ENCODE measurements at regions not wholly inside any gene's neighbourhood (a gene's known extent, or its start where the extent isn't known, plus 50 kb on each side); places are given as distances from the start of the nearest gene placed in this dataset.
"Not testable (repeated sequence)": the region's sequence is repeated elsewhere in the genome, so short reads cannot be mapped to it uniquely, and the experiment has no call there.

DNA sequence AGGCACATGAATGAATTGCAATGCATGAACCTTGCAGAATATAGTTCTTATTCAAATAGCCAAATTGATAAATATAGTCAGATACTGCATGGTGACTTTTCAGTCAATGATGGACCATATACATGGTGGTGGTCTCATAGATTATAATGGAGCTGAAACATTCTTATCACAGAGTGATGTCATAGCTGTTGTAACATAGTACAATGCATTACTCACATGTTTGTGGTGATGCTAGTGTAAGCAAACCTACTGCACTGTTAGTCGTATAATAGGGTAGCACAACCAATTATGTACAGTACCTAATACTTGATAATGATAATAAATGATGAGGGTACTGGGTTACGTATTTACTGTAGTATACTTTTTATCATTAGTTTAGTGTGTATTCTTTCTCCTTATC lies 280.3 kb downstream of the BCAT1 start:
- DNase-seq = no peak

GRCh38 chr12:24664161-24664880 lies 284.6 kb downstream of the BCAT1 start:
- DNase-seq = no peak

DNA sequence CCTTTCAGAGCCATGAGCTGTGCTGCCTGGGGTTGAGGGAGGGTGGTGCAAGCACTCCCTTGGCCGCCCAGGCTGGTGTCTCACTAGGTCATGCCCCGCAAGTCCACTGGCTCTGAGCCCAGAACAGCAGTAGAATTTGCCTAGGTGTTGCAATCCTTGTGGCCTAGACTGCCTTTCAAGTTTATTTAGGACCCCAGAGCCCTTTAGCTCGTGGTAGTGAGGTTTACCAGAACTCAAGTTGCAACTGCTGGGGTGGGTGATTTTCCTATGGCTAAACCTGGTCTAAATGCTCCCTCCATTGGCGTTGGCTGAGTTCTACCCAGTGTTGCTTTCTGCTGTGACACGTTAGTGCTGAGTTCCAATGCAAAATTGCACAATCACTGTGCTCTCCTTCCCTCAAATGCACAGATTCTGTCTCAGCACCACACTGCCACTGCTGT lies 287.2 kb downstream of the BCAT1 start:
- DNase-seq = no peak

GRCh38 chr12:24659016-24659415 lies 289.9 kb downstream of the BCAT1 start:
- DNase-seq = no peak

DNA sequence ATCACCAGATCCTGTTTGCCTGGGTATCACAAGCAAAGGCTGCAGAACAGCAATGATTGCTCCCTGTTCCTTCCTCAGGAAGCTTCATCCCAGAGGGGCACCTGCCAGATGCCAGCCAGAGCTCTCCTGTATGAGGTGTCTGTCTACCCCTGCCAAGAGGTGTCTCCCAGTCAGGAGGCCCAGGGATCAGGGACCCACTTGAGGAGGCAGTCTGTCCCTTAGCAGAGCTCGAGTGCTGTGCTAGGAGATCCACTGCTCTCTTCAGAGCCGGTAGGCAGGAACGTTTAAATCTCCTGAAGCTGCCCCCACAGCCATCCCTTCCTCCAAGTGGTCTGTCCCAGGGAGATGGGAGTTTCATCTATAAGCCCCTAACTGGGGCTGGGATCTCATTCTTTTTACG lies 294.6 kb downstream of the BCAT1 start:
- not testable (repeated sequence) for DNase-seq

GRCh38 chr12:24649634-24650033 lies 299.3 kb downstream of the BCAT1 start:
- no peak for DNase-seq

DNA sequence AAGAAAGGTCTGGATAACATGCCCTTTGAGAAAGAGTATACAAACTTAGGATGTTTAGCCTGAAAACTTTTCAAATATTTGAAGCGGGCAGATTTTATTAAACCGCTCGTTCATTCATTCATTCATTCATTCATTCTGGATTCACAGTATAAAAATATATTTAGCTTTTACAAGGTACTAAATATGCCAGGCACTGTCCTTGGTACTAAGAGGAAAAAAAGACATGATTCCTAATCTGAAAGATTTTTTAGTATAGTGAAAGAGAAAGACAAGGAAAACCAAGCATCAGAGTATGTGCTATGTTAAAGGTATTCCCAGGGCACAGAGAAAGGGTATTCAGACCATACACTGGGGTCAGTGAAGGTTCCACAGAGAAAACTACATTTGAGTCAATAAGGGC lies 299.7 kb downstream of the BCAT1 start:
- DNase-seq = no peak

DNA sequence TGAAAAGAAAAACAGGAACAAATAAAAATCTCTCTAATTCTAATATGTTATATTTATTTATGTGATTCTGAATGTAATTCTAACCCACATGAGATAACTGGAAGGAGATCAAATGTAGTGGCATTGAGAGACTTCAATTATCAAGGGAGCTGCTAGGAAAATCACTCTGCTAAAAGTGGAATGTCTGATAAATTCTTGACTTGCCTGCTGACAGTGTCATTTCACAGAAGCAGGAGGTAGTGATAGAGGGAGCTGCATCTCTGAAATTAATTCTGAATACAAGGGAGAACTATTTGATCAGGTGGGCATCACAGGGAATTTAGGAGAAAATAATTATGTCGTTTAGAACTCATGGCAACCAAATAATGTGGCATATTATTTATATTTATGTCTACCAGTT lies 303.6 kb downstream of the BCAT1 start:
- DNase-seq = no peak

GRCh38 chr12:24643120-24644119 lies 305.5 kb downstream of the BCAT1 start:
- no peak for DNase-seq

GRCh38 chr12:24639641-24640040 lies 309.3 kb downstream of the BCAT1 start:
- DNase-seq = no peak

DNA sequence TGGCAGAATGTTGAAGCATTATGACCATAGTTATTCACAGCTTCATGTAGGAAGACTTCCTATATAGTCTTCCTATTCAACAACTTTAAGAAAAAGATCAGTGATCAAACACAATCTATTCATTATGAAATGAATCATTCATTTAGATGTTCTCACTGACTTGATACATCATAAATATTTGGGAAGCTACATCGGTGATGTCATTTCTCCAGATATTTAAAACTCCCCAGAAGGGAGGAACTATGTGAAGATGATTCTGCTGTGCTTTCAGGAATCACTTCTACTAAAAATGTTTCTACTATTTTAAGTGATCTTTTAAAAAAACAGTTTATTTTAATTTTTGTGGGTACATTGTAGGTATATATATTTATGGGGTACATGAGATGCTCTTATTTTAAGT lies 316.4 kb downstream of the BCAT1 start:
- no peak for DNase-seq

DNA sequence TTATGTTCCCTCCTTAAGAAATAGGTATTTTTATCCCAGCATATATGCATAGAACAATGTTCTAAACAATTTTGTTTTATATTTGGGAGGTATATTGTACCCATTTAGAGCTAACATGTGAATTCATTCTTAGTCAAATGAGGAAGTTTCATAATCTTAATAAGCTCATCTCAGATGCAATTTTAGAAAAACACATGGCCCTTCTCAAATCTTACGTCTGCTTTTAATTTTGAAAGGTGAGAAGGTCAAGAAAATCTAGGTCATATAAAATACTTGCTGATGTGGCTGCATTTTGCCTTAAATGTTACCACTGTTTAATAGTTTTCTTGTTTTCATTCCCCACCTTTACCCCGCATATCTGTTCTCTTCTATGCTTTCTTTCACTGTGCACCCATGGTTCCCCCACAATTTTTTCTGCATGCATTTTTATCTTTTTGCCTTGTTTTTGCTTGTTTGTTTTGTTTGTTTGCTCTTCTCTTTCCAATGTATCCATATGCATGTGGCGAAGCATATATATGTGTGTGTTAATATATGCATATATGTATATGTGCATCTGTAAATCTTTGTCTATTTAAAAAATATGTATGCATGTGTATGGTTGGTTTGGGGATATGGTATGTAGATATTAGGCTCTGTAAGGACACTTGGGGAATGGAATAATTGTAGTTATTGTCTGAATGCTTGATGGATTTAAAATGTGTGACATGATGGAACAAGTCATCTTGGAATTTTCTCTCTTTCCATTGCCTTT lies 317.1 kb downstream of the BCAT1 start:
- DNase-seq = no peak

DNA sequence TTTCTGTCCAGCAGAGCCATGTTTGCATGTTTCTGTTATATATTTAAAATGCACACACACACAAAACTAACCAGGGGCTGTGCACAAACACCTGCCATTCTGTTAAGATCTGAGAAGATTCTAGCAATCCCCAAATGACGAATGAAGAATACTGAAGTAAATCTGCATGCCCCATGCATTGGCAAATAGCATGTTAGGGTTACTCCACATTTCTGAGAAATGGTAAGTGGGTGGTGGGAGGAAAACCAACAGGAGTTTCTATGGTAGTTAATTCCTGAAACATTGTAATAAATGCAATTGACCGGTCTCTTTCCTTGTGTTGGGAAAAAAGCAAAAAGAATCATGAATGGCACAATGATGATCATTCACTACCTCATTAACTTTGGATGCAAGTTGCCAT lies 318.0 kb downstream of the BCAT1 start:
- no peak for DNase-seq

DNA sequence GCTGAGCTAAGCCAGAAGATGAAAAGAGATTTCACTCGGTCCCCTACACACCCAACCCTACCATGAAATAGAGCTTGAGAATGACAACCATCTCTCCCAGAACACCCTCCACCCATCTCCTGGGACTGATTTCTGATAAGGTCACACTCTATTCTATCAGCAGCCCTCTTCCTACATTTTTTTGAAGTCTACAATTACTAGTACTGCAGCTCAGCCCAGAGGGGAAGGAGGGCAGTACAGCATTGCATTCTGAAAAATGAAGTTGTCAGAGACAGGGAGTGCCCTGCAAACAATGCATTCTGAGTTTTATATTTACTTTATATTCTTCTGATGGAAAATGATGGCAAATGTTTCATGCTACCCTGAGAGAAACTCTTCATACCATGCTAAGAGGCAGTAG lies 318.5 kb downstream of the BCAT1 start:
- DNase-seq = no peak

DNA sequence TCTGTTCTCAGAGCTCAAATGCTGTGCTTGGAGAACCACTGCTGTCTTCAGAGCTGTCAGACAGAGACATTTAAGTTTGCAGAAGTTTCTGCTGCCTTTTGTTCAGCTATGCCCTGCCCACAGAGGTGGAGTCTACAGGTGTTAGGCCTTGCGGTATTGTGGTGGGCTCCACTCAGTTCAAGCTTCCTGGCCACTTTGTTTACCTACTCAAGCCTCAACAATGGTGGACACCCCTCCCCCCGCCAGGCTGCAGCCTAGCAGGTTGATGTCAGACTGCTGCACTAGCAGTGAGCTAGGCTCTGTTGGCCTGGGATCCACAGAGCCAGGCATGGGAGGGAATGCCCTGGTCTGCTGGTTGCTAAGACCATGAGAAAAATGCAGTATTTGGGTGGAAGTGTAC lies 323.8 kb downstream of the BCAT1 start:
- no peak for DNase-seq

DNA sequence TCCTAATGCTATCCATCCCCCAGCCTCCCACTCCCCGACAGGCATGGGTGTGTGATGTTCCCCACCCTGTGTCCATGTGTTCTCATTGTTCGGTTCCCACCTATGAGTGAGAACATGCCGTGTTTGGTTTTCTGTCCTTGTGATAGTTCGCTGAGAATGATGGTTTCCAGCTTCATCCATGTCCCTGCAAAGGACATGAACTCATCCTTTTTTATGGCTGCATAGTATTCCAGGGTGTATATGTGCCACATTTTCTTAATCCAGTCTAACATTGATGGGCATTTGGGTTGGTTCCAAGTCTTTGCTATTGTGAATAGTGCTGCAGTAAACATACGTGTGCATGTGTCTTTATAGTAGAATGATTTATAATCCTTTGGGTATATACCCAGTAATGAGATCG lies 328.9 kb downstream of the BCAT1 start:
- not testable (repeated sequence) for DNase-seq

DNA sequence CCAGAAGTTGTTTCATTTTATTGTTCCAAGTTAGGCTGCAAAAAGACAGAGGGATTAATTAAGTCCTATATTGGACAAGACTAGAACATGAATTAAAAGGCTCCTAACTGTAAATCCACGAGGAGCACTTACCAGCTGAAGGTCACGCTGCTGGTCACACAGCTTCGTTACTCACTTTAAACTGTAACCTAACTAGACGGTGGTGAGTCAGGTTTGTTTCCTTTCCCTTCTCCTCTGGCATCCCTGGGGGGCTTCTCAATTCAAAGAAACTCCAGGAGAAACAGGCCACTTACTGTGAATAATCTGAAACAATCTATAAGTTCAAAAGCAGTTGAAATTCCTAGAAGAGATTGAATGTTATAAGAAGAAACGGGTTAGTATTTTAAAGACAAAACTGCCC lies 331.4 kb downstream of the BCAT1 start:
- no peak for DNase-seq

DNA sequence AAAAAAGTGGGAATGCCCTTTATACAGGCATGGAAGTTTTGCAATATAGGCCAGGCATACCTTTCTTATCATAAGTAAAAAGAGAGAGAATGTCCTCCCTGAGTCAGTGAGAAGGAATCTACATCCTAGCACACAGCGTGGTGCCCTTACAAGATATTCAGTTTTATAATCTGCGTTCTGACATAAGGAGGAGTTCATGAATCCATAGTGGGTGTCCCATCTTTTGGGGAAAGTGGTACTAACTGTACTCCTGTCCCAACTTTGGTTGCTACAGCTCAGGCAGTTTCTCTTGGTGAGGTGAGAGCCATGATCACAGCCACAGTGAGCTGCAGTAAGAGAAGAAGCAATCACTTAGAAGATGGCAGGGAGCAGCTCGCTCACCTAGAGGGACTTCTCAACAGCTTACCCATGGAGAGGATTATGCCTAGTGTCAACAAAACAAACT lies 332.9 kb downstream of the BCAT1 start:
- DNase-seq = no peak

DNA sequence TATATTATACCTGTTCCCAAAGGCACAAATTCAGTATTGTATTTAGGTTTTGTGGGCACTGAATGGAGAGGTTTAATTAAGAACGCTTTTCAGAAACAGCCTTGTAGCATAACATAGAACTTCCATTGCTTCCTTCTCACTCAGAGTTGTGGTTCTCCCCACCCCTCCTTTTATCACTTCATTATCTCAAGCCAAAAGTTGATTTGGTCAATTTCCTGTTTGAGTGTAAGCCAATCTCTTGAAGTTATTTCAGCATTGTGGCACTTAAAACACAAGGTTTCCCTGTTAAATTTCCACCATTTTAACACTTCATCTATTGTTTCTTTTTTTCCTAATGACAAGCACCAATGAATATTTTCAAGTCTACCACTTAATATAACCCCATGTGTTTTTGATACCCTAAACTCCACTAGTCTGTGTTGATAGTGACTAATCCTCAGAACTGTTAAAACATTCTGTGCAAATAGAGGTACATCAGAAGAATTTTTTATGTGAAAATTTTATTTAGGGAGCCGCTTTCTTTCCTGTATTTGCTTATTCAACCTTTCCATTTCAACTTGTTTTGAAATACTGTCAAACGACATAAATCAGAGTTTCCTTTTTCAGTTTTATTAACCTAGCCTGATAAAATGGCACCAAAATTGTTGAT lies 340.1 kb downstream of the BCAT1 start:
- DNase-seq = no peak

DNA sequence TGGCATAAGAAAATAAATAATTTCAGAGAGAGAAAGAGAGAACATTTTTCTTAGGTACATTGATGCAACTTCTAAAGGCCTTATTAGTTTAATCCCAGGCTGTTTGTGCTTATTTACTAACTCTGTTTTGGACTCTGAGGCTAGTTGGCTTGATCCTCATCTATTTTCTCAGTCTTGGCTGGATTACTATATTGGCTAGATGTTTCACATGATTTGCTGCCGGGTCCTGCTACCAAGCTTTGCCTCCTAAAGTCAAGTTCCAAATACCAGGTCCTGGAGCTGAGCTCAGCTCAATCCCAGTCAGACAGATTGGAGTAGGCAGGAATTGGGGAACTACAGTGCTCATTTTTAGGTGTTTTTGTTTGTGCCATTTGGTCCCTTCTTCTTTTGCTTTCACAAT lies 340.8 kb downstream of the BCAT1 start:
- DNase-seq = no peak

- no peak for DNase-seq
Observed at GRCh38 chr12:24605916-24606315, 343.0 kb downstream of the BCAT1 start.

DNA sequence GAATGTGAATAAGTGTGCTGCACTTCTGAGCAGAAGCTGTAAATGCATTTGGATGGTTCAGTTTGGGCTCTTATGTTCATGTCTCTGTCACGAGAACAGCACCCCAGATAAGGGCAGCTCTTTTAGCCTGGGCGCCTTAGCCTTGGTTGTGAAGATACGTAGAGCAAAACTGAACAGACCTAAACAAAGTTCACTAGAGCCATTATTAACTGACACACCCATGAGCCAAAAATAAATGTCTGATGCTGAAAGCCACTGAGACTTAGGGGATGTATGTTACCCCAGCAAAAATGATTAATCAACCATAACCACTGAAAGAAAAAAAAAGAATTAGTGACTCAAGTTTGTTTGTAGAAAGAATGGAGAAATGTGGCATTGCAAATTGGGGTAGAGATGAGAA lies 343.4 kb downstream of the BCAT1 start:
- DNase-seq = no peak
